KBM-7 (cell line): ENCODE measurements at regions not wholly inside any gene's neighbourhood (a gene's known extent, or its start where the extent isn't known, plus 50 kb on each side); places are given as distances from the start of the nearest gene placed in this dataset.
"Not testable (repeated sequence)": the region's sequence is repeated elsewhere in the genome, so short reads cannot be mapped to it uniquely, and the experiment has no call there.

ENCODE experiments used
- DNase-seq: peaks from one replicate; pipeline ENCODE4 v3.0.0-alpha.2; 2015
- in situ Hi-C: fragments of 300-500 bp; cut with MboI; formaldehyde crosslinking; loops from 2 replicates; pipeline ENCODE4 v1.14.3; 2020; ENCODE audit warnings: low sequenced_read_pairs, low pct_unique_long_range_greater_than_20kb, mixed read lengths

GRCh38 chr5:108615216-108615615, 132.5 kb upstream of the FER start:
- DNase-seq: no peak
- in situ Hi-C loops: no loop called here

DNA sequence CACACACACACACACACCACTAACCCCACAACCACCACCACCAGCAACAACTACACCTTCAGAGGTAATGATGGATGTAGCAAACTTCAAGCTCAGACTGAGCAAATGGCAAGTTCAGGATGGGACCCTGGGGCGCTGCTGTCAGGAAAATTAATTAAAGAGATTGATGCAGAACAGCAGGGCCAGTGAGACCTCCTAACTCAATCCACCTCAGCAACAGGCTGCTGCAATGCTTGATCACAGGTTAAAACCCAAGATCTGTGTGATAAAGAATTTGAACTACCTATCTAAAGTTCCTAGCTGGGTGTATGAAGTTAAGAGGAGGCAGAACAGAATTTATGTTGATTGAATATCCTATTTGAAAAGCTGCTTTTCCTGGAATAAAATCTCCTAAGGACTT, 140.3 kb upstream of the FER start:
- in situ Hi-C loops: no loop called here

DNA sequence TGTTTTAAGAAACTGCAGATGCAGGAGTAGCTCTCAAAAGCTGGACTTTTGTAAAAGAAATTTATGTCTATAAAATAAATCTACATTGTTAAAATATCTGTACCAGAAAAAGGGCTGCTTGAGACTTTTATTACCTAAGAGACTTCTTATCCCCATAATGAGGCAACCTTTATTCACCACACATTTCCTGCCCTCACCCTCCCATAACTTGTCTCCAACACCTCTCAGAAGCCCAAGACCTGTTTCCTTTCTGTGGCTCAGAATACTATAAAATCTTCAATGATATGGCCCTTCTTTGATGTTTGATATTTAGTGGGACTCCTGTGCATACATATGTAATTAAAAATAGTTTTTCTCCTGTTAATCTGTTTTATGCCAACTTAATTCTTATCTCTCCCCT, 141.5 kb upstream of the FER start:
- in situ Hi-C loops: no loop called here
- no peak for DNase-seq

More for the DNA sequence above, 140.3 kb upstream of the FER start:
- no peak for DNase-seq

DNA sequence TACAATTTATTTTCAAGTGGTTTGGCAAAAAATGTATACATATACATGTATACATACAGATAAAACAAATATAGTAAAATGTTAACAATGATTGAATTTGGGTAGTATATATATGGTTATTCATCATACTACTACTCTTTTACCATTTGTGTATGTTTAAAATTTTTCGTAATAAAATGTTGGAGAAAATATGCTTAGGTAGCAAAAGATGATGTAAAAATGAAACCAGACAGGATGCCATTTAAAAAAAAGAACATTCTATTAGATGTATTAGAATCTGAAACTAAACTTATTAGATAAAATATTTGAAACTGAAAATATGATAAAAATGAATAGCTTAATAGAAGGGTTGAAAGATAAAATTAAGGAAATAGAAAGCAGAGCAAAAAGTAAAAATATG, 144.9 kb upstream of the FER start:
- in situ Hi-C loops: no loop called here
- DNase-seq: no peak

DNA sequence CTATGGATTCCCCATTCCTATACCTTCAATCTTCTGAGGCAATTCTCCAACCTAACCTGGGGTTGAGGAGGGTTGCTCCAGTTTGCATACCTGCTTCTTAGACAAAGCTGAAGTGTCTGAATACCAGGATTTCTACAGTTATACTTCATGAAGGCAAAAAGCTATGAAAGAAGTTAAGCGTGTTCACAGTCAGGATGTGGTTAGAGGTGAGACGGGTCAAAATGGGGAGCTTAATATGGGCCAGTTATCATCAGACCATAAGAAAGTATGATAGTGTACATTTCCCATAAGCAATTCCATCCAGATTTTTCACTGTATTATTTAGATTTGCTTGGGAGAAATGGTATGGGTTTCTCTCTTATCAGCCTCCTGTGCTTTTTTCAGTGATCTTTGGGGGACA, 156.9 kb upstream of the FER start:
- in situ Hi-C loops: no loop called here
- DNase-seq: no peak

GRCh38 chr5:108588323-108588722, 159.4 kb upstream of the FER start:
- in situ Hi-C loops: no loop called here
- no peak for DNase-seq

GRCh38 chr5:108587821-108588220, 159.9 kb upstream of the FER start:
- in situ Hi-C loops: no loop called here
- DNase-seq: no peak

GRCh38 chr5:108581026-108581425, 166.7 kb upstream of the FER start:
- in situ Hi-C loops: no loop called here

GRCh38 chr5:108579236-108579635, 168.5 kb upstream of the FER start:
- in situ Hi-C loops: no loop called here
- DNase-seq: no peak

More at GRCh38 chr5:108581026-108581425, 166.7 kb upstream of the FER start:
- DNase-seq: no peak

DNA sequence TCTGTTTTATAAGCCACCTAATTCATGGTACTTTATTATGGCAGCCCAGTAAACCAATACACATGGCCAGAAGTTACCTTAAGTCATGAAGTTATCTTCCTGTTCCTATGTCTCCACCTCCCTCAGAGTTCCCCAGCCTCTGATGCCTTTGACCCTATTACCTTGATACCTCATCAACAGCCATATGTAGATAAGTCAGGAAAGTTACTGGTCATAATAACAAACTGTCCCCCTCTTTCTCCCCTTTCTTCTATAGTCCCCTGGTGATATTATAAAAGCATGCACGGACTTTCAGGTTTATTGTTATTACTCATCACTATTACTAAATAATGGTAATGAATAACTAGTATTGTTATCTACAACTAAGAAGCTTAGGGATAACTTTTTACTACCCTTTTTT, 168.9 kb upstream of the FER start:
- DNase-seq: no peak
- in situ Hi-C loops: no loop called here

- in situ Hi-C loops: no loop called here
- no peak for DNase-seq
Measured at GRCh38 chr5:108567429-108567828, 180.3 kb upstream of the FER start.

DNA sequence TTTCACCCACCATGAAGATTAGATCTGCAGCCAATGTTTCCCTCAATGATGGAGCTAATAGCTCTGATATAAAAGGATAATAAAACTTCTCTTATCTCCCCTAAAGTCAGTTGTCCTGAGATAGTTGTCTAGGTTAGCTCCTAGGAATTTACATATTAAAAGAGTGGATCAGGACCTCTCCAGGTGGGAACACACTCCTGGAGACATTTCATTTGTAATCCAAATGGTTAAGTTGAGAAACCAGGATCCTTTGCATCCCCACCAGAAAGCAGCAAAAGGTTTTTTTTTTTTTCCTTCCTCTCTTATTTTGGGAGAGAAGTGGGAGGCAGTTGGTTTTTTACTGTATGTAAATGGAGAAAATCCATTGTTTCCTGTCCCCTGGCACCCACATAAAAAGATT, 182.5 kb upstream of the FBXL17 start:
- no peak for DNase-seq
- in situ Hi-C loops: no loop called here

- no peak for DNase-seq
- in situ Hi-C loops: no loop called here
Measured at GRCh38 chr5:108562205-108562454, 180.2 kb upstream of the FBXL17 start.

- in situ Hi-C loops: no loop called here
- no peak for DNase-seq
Measured at GRCh38 chr5:108561416-108562204, 179.7 kb upstream of the FBXL17 start.

GRCh38 chr5:108560581-108560980, 178.7 kb upstream of the FBXL17 start:
- DNase-seq: no peak
- in situ Hi-C loops: no loop called here

DNA sequence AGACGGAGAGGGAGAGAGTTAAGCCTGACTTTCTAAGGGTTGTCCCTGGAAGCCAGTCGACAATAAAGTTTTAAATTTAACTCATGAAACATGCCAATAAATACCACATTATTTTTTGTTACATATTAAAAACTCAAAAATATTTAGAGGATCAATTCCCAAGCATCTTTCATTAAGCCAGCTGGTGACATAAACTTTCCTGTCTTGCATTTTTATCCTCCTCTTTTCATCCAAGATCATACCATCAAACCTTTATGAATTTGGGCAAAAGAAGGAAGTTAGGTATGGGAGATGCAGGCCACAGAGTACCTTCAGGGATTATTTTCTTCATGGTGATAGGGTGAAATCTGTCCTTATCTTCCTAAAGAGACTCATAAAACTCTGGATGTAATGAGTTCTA, 178.3 kb upstream of the FBXL17 start:
- no peak for DNase-seq
- in situ Hi-C loops: no loop called here

DNA sequence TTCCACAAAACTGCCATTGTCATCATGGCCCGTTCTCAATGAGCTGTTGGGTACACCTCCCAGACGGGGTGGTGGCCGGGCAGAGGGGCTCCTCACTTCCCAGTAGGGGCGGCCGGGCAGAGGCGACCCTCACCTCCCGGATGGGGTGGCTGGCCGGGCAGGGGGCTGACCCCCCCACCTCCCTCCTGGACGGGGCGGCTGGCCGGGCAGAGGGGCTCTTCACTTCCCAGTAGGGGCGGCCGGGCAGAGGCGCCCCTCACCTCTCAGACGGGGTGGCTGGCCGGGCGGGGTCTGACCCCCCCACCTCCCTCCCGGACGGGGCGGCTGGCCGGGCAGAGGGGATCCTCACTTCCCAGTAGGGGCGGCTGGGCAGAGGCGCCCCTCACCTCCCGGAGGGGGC, 176.9 kb upstream of the FBXL17 start:
- DNase-seq, in situ Hi-C loops: not testable (repeated sequence)

- DNase-seq, in situ Hi-C loops: not testable (repeated sequence)
Measured at GRCh38 chr5:108558142-108558541, 176.2 kb upstream of the FBXL17 start.

DNA sequence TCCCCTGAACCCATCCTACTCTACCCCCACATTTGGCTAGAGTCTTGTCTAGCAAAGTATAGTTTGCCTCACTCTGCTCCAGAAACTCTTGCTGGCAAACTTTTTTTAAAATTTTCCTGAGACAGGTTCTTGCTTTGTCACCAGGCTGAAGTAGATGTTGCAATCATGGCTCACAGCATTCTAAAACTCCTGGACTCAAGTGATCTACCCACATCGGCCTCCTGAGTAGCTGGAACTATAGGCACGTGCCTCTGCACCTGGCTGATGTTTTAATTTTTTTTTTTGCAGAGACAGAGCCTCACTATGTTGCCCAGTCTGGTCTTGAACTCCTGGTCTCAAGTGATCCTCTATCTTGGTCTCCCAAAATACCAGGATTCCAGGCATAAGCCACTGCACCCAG, 175.8 kb upstream of the FBXL17 start:
- no peak for DNase-seq
- in situ Hi-C loops: no loop called here

GRCh38 chr5:108556441-108557145, 174.7 kb upstream of the FBXL17 start:
- no peak for DNase-seq
- in situ Hi-C loops: no loop called here
